Right kidney (tissue), 1 donor: ENCODE measurements at regions not wholly inside any gene's neighbourhood (a gene's known extent, or its start where the extent isn't known, plus 50 kb on each side); places are given as distances from the start of the nearest gene placed in this dataset.

Experiments
- DNase-seq: peaks from one replicate; pipeline ENCODE4 v3.0.0-alpha.2; 2016

DNA sequence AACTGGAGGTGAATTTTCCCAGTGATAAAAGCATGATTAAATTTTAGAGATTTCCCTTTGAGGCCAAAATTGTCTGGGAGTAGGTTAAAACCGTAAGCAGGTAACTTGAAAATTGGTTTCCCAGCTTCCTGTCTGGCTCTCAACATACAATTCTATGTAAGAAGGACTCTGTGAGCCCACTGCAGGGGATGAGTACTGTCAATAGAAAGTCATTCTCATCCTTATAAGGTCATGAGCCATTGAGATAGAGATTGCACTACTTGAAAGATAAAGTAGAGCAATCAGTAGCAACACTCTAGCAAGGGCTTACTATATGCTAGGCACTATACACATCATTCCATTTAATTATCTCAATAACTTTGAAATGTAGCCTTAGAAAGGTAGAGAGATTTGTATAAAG is 225.6 kb upstream of the HMGA2 start:
- no peak for DNase-seq

DNA sequence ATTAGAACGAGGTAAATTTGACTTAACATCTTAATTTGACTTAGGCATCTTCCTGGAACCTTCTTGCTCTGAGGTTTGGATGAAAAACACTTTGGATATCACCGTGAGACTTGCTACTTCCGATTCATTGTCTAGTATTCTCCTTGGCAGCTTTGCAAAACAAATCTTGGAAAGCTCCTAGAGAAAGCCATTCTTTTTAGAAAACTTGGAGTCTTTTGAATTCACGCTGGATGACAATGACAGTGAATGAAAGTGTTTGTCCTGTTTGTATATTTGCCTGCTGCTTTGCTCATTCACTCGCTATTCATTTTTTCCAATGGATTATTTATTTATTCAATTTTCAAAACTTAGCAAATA is 222.1 kb upstream of the HMGA2 start:
- DNase-seq: no peak

DNA sequence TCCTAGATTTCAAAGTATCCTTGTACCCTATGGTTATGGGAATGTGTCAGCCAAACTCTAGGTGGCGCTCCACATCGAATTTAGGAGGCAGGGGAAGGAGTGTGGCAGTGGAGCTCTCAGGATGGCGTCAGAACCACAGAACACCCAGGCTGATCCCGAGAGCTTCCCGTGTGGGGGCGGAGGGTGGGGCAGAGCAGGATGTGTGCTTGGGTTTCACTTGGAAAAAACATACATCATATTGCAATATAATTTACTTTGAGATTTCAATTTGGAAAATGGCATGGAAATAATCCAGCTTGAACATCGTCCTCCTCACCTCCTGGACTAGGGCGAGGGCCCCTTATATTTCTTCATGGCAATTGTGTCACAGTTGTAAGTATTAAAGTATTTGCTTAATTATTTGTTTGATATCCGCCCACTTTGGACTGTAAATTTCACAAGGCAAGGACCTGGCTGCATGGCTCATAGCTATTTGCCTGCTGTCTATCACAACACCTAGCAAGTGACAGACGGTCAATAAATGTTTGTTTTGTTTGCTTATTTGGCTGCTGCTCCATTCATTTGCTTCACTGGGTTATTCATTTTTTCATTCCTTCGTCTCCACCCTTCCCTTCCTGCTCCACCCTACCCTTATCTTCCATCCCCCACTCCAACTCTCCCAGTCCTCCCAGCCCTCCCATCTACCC is 221.5 kb upstream of the HMGA2 start:
- DNase-seq: peak; percentile 45

DNA sequence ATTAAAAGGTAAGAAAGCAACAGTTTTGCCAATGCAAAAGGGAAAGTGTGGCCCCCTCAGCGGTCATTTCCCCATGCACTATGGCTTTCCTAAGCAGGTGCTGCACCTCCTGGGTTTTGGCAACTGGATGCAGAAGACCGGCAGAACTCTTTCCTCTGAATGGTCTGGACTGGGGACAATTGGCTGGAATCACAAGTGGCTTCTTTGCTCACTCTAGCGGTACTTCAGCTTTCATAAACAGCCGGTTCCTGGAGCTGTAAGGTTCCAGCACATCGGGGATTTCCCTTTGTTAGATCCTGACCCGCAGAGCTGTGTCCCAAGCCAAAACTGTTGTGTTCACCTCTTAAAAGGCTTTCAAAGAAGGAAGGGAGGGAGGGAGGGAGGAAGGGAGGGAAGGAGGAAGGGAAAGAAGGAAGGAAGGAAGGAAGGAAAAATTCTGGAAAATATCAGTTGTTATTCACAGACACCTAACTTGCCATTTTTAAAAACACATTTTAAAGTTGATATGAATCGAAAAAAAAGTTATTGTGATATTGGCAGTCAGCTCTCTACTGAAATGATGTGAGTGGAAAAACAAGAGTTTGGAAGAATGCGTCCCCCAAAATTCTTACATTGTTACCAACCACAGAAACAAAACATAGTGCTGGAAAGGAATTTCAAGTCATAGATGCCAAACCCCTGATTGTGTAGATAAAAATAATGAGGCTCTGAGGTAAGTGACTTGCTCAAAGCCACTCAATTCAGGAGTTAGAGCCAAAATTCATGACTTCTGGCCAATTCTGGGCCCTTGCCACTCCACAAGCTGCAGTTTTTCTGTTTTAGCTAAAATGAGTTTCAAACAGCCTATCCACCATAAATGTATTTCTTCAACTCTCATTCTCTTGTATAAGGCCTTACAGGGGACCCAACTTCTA is 220.6 kb upstream of the HMGA2 start:
- DNase-seq: peak; percentile 45

DNA sequence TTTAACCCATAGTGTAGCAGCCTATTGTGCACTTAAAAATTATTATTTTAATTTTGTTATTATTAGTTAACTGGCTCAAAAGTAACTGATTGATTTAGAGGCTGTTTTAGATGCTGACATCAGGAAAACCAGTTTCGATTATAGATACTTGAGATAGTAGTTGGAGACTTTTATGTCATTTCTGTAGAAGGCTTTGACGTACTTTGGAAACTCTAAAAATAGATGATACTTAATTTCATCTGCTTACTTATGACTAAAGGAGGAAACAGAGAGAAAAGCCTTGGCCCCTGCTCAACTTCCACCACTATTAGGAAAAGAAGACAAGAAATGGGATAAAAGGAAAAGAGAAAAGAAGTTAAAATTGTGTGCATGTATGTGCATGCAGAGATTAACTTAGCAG is 219.3 kb upstream of the HMGA2 start:
- DNase-seq: no peak

DNA sequence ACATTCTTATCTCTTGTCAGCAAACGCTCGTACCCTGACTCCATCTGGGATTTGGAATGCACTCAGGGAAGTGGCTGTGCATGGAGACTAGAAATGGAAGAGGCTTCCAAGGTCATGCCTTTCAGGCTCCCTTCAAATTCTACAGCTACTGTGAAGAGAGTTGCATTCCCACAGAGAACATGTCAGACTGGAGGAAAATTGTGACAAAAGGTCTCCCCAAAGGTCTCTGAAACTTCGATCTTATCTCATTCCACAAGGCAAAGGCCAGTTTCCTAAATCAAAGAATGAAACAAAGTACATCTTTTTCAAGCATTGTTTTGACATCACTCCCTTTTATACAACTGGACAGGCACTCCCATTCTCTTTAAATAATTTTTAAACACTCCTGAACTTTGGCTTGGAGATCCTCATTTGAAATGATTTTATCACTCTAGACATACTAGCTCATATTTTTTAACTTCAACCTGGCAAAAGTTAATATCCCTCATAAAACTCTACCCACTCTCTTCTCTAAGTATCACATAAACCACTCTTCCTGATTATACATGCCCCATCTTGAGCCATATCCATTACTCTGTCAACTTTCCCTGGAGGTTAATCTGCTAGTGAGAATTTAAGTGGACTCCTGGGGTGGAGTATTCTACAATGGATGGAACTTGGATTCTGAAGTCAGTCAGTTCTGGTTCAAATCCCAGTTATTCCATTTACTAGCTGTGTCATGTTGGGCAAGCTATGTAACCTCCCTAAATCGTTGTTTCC is 218.1 kb upstream of the HMGA2 start:
- DNase-seq: no peak

DNA sequence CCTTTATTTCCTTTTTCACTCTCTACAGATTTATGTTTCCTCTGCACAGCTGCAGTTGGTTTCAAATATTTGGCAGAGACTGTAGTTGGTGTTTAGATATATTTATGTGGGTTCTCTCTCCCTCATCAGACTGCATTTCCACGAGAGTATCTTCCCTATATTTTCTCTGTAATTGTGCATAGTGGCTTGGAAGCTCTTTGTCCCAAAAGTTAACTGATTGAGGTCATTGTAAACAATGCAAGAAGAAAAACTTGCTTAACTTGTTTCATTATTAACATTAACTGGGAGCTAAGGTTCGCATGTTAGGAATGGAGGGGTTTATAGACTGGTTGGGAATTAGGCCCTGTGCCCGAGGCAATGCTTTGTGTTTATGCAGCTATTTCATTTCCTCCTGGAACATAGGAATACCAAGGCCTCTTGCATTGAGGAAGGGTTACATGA is 216.9 kb upstream of the HMGA2 start:
- DNase-seq: no peak

DNA sequence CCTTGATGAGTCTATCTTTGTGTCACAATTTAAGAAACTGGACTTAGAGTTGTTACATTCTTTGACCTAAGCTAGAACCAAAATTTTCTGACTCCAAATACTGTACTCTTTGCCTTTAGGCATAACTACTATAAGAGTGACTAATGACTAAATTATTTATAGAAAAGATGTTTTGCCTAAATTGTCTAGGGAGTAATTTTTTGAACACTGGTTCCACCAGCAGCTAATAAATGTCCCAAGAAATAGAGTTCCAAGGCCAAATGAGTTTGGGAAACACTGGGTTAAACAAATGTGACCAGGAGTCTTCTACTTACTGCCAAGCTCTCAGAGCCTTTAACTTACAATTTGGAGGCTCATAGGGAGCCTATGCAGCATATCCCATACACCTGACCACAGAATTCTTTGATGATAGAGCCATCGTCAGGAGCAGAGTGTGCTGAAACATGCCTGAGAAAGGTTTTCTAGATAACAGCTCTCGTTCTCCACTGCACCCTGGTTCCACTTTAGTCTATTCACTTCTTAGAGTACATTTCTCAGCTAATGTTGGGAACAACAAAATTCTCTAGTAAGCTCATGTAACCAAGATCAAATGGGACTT is 215.9 kb upstream of the HMGA2 start:
- DNase-seq: no peak

DNA sequence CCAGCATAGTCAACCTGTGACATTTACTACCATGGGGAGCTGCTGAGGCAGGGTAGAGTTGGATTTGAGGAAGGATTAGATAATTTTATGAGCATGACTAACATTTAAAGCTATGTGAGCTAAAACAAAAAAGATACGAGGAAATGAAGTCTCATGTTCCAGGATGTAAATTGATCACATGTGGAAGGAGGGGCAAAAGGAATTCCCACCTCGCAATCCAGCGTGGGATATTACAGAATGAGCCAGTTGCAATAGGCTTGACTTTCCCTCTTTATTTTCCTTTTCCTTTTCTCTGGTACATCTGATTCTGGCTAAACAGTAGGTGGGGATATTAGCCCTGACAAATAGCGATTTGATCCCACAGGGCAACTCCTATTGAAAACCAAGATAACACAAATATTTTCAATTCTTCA is 214.9 kb upstream of the HMGA2 start:
- DNase-seq: no peak

DNA sequence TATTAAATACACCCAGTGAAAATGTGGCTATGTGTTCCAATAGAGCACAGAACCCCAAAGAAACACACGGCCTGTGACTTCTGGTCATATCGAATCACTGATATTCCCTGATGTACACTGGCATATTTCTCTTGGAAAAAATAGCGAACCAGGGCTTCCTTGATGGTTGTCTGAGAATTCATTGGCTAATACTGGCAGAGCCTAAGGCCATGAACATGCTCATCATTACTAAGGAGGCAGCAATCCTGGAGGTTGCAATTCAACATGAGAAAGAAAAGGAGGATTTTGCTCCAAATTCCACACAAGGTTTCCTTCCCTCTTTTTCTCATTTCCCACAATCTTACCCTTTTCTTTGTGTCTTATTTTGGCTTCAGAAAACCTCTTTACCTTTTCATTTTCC is 212.9 kb upstream of the HMGA2 start:
- DNase-seq: no peak

DNA sequence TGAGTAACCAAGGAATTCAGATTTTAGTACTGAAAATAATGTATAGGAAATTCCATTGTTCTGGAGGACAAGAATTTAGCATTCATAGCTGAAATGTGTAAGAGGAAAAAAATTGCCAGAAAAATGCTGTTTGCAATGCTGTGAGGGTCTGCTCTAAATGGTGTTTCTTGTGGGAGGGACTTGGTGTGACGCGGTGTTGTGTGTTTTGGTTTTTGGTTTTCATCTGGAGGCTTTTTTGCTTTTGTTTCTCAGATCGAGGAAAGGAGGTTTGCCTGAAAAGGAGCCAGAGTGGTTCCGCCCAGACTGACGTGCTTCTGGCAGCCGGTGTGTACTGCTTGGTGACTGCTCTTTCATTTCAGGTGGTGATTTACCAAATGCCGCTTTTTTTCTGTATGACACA is 211.8 kb upstream of the HMGA2 start:
- DNase-seq: no peak

DNA sequence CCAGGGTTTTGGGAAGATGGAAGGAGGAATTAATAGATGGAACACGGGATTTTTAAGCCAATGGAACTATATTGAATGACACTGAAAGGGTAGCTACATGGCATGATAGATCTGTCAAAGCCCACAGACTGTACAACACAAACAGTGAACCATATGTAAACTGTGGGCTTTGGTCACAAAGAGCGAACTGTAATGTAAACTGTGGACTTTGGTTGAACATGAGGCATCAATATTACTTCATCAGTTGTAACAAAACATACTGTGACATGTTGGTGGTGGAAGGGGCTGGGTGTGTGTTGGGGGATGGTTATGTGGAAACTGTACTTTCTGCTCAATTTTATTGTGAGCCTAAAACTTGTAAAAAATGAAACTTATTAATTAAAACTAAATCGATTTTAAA is 210.6 kb upstream of the HMGA2 start:
- no peak for DNase-seq

DNA sequence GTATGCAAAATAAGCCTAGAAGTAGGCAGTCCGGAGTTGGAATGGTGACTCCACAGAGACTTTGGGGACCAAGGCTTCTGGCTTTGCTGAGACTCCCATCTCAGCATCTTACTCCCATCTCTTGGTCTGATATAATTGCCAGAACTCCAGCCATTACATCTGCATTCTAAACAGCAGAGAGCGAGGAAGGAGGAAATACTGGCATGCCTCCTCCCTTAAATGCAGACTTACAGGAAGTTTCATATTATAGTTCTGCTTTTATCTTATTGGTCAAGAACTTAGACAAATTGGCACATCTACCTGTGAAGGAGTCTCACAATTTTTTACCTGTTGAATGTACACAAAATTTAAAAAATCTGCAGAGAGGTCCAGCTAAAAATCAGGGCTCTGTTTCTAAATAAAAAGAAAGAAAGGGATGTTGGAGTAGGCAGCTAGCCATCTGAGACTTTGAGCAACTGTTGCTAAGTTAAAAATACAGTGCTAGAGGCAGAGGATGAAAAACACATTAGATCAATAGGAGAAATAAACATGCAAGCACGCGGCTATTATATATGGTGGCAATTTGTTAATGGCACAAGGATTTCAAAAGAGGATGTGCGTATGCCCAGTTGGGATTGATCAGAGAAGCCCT is 209.9 kb upstream of the HMGA2 start:
- no peak for DNase-seq

DNA sequence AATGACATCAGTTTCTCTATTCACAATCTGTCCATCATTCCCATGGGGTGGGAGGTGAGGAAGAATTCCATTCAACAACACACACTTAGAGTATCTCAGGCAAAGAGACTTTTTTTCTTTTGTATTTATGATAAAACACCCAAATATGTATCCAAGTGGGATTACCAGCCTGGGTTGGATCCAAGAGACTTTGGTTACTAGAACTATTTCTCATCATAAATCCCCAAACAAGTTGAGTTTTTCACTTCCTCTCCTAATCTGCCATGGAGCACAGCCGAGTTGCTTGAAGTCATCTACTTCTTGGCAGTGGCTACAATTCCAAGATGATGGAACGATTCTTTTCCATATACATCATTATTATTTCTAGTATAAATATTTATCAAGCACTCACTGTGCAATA is 209.2 kb upstream of the HMGA2 start:
- no peak for DNase-seq

DNA sequence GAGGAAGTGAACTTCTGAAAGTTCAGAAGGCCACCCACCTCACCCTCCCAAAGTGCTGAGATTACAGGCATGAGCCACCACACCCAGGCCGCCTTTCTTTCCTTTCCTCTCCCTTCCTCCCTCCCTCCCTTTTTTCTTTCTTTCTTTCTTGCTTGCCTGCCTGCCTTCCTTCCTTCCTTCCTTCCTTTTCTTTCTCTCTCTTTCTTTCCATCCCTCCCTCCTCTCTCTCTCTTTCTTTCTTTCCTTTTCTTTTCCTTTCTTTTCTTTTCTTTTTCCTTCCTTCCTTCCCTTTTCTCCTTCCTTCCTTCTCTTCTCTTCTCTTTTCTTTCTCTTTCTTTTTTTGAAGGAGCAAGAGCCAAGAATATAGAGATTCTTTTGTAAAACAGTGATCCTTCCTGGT is 208.3 kb upstream of the HMGA2 start:
- no peak for DNase-seq

DNA sequence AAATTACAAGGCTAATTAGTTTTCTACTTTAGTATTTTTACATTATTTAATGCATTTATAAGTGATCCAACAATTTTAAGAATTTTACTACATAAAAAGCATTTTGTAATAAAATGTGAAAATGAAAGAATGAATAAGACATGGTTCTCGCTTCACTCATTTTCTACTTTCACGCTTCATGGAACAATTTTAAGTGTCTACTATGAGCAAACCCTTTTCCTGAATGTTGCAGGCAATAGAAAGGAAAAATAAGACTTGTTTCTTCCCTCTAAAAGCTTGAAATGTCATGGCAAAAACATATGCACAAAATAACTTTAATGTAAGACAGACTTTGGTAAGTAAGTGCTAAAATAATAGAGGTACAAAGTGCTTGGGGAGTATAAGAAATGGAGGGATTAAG is 205.7 kb upstream of the HMGA2 start:
- DNase-seq: no peak

DNA sequence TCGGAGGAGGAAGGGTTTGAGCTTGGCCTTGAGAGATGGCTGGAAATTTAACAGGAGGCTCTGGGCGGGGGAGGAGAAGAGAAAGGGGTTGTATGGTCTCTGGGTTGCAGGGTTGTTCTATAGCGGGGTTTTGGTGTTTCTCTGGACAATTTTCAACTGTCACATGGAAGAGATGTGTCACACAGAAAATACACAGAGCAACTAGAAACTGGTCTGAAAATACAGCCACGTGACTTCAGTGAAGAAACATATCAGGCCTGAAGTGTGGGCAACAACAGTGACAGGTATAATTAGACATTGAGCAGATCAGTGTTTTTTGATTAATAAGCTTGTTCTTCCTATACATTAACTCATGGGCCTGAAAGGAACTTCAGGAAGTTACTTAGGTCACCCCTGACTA is 205.3 kb upstream of the HMGA2 start:
- DNase-seq: no peak

DNA sequence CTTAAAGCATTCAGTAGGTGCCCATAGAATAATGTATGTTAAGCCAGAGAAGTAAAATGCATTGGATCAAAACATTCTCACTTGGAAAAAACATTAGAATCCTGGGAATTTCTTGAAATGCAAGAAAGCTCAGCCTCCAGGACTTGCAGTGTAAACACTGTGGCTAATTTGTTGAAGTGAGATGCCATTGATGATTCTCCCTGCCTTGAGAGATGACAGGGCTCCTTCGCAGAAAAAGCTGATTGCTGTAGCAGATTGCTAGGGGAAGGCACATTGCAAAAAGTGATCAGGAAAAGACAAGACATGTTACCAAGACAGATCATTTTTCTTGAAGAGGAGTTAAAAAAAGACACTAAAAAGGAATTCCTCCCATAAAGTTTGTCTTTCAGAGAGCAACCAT is 204.2 kb upstream of the HMGA2 start:
- no peak for DNase-seq

DNA sequence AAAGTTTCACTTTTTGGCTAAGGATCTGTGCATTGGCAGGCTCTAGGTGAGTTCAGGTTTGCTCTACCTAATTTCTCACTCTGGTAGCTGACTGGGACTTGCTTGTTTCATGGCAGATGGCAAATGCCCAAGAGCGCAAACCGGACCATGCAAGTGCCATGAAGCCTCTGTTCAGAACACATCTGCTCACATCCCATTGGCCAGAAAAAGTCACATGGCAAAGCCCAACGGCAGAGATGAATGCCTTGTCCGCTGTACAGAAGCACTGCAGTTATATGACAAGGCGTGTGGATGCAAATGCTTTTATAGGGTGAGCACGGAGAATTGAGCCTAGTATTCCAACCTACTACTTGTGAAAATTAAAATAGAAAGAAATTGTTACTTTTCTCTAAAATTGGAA is 202.2 kb upstream of the HMGA2 start:
- no peak for DNase-seq

DNA sequence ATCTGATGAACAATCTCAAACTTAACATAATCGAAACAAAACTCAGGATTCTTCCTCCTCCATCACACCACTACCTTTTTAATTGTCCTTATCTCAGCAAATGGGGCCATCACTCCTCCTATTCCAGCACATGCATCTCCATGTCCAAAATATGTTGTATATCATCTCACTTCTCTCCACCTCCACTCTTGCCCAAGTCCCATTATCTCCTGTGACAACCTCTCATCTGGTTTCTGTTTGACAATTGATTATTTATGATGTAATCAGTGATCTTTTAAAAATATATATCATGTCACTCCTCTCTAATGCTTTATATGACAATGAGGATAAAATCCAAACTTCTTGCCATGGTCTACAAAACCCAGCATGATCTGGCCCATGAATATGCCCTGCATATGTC is 200.8 kb upstream of the HMGA2 start:
- no peak for DNase-seq

DNA sequence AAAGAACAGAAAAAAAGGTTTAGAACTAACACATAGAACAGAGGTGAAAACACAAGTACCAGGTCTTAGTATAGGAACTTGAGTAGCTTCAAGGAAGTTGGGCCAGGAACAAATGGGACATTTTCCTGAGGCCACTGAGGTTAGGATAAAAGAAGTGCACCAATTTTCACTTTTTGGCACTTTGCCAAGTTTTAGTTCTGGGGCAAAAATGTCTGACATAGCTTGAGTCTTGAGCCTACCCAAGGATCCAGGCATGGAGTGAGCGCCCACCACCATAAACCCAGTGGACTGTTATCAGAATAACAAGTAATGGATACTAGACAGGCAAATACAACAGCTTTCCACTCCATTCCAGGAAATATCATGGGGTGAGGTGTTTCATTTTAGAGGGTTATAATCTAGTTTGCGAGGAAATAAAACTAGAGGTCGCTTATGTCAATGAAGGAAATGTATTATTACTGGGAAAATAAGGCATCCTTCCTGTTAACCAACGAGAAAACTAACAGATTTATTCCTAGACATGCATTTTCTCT is 199.7 kb upstream of the HMGA2 start:
- no peak for DNase-seq

DNA sequence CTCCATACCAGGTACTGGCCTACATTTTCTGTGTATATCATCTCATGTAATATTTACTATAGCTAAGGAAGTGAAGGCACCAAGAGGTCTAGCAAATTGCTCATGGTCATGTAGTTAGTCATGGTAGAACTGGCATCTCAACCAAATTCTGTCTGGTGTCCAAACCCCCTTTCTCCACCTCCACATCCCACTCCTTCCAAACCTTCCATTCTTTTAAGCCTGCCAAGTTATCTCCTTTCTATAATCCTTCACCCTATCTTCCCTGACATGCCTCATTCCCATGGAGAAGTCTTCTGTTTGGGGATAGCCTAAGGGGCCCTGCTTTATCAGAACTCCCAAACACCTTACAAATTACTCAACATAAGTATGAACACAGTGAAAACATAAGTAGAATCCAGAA is 196.2 kb upstream of the HMGA2 start:
- DNase-seq: no peak
